ENCODE measurements at regions not wholly inside any gene's neighbourhood (a gene's known extent, or its start where the extent isn't known, plus 50 kb on each side); places are given as distances from the start of the nearest gene placed in this dataset.

DNA sequence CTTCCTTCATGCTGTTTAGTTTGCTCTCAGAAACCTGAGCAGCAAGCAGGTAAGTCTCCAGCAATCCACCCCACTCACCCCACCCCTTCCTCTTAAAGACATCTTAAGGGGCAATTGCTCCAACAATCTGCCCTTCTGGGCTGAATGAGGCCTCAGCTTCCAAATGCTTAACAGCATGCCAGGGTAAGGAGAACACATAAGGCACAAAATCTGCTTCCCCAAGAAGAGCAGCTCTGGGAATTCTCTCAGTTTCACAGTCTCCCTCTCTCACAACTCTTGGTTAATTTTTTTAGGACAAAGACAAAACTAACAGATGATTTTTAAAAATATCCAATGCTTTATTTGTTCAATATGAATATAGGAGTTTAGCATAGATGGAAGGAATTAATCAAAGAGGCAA, 288.9 kb upstream of the CCDC196 start:
- no peak for DNase-seq (ENCODE audit: low read depth)

DNA sequence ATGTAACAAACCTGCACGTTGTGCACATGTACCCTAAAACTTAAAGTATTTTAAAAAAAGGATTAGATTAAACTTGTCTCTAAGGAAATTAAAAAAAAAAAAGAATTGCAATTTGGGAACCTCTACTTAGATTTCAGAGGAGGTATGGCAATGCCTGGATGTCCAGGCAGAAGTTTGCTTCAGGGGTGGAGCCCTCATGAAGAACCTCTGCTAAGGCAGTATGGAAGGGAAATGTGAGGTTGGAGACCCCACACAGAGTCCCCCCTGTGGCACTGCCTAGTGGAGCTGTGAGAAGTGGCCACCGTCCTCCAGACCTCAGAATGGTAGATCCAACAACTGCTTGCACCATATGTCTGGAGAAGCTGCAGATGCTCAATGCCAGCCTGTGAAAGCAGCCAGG, 279.6 kb upstream of the CCDC196 start:
- no peak for DNase-seq (ENCODE audit: low read depth)

DNA sequence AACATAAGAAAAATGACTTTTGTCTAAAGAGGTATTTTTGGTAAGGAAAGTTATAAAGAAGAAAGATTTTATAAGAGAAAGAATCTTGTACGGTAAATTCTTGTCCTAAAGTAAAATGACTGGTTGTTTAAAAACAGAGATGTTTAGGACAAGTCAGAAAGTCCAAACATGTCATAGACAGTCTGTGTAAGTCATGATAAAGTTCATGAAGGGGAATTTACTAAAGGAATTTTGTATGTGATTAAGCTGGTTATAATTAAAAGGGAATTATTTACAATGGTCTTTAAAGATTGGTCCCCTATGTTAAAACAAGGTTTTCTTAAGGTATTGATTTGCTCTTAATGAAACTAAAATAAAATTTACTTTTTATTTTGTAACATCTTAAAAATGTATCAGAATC, 269.4 kb upstream of the CCDC196 start:
- peak; percentile 1 for DNase-seq (ENCODE audit: low read depth)

DNA sequence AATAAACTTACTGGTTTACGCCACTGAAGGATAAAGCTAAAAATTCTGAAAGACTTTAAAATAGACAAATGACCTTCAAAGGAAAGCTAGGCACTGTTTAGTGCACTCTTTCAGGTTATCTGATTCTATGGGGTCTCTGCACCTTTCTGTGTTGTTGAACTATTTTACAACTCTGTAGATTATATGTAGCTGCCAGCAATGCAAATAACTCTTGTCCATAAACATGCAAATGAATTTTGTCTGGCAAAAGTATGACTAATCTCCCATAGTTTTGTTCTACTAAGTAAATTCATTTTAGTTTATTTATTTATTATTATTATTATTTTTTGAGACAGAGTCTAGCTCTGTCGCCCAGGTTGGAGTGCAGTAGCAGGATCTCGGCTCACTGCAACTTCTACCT, 266.3 kb upstream of the CCDC196 start:
- DNase-seq (ENCODE audit: low read depth): no peak

DNA sequence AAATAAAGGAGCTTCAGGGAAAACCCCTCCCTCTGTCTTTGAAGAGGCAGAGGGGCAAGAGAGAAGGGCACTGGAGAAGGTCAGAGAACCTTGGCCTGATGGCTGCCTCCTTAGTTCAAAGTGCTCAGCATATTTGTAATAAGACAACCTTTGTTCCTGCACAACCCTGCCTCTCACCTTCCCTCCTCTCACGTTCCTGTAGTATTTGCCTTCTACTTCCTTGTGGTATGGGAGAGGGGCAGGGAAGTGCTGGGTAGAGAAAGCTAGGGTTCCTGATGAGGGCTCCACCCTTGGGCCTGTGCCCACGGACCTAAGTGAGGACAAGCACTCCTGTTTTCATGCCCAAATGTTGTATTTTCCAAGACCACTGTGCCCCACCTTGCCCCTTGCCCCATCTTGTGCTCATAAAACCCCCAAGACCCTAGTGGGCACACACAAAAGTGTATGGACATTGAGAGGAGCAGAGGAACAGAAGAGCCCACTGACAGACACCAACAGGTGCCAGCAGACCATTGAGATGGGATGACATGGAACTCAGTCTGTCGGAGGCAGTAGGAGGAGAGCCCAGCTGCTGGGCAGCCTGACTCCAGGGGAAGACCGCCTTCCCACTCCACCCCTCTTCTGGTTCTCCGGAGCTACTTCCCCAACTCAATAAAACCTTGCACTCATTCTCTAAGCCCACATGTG, 261.5 kb upstream of the CCDC196 start:
- DNase-seq (ENCODE audit: low read depth): no peak

DNA sequence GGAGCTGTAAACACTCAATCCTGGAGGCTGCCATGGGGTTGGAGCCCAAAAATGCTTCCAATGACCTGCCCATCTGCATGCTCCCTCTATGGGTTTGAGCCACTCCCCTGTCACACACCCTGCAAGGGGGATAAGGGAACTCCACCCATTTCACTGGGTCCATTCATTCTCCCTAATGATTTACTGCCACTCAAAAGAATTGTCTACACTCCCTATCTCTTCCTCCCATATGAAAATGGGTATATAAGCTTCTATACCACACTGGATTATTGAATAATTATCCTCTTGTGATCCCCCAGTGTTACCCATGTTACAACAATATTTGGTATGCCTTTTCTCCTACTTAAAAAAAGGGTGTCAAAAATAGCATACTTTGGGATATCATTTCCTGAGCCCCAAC, 260.8 kb upstream of the CCDC196 start:
- DNase-seq (ENCODE audit: low read depth): no peak

DNA sequence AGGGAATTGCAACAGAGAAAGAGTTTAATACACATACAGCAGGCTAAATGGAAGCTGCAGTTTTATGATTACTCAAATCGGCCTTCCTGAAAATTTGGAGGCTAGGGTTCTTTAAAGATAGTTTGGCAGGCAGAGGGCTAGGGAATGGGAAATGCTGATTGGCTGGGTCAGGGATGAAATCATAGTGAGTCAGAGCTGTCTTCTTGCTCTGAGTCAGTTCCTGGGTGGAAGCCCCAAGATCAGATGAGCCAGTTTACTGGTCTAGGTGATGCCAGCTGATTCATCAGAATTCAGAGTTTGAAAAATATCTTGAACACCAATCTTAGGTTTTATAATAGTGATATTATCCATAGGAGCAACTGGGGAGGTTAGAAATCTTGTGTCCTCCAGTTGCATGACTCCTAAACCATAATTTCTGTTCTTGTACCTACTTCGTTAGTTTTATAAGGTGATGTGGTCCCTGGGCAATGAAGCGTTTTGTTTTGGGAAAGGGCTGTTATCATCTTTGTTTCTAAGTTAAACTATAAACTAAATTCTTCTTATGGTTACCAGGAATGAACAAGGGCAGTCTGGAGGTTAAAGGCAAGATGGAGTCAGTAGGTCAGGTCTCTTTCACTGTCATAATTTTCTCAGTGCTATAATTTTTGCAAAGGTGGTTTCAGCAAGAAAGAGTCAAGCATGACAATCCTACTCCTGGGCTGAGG, 257.8 kb upstream of the CCDC196 start:
- peak; percentile 76 for DNase-seq (ENCODE audit: low read depth)

DNA sequence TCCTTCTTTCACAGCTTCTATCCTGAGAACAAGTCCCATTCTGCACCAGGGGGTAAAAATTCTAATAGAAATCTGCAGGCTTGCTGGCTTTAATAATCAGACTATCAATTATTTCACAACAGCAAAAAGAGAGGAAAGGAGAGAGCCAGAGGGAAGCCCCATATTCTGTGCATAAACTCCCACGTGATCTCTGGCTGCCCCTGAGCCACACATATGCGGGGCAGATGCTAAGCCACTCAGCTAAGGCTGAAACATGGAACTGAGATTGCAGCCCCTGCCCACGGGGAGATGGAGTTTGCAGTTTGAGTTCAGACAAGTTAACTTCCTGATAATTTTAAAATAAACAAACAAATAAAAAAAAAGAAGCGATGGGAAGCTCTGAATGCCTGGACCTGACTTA, 254.4 kb upstream of the CCDC196 start:
- DNase-seq (ENCODE audit: low read depth): no peak

DNA sequence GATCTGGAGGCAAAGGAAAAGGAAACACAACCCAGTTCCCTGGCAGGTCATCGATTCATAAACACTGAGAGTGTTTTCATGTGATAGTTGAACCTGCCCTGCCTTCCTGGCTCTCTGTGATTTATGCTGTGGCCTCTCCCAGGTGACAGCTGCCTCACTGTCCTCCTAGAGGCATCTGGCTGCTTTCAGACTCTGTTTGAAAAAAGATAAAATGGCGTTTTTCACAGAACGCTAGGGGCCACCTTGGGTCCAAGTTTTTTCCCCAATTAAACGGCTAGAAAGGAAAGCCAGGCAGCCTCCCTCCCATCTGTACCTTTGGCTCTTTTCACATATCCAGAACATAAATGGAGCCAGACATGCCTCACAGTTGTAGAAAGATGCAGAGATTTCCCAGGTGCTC, 252.6 kb upstream of the CCDC196 start:
- DNase-seq (ENCODE audit: low read depth): no peak

DNA sequence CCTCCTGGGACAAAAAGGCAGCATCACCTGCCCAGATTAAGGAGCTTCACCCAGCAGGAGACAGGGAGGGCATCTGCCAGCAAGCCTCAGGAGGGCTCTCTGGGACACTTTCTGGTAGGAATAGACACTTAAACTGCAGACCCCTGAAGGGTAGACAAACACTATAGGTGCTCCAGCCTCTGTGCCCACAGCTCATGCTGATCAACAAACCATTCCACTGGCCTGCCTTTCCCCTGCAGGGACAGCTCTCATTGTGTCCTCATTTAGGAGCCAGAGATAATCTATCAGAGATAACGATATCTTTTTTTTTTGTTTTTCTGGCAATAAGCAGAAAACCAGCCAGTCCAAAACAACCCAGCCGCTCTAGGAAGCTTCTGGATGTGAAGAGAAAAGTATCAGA, 251.8 kb upstream of the CCDC196 start:
- DNase-seq (ENCODE audit: low read depth): no peak

DNA sequence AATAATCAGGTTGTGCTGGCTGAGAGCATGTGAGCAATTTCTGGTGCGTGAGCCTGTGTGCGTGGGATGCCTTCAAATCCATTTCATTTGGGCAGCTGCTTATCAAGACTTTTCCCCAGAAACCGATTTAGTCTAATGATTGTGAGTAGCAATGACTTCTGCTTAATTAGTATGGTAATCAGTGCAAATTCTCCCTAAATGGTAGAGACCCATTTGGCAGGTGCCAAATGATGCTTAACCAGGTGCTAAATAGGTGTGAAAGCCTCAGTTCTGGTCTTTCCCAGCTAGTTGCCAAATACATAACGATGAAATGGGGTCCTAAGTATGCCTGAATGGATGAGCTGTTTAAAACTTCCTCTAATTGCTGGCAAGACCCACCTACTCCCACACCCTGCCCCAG, 248.4 kb upstream of the CCDC196 start:
- no peak for DNase-seq (ENCODE audit: low read depth)

DNA sequence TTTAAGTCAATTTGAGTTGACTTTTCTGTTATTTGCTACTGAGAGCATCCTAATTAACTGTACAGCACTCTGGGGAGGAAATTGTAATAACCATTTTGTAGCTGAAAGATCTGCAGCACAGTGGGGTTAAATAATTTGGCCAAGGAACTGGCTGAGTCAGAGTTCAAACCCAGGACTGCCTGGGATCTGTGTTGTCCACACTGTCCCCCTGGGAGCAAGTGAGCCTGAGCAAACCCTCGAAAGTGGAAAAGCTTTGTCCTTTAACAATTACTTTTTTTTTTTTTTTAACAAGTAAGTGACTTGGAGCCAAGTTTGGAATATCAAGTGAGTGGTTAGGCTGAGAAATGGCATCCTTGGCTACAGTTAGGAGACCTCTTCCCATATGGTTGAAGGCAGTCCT, 247.2 kb upstream of the CCDC196 start:
- DNase-seq (ENCODE audit: low read depth): no peak

DNA sequence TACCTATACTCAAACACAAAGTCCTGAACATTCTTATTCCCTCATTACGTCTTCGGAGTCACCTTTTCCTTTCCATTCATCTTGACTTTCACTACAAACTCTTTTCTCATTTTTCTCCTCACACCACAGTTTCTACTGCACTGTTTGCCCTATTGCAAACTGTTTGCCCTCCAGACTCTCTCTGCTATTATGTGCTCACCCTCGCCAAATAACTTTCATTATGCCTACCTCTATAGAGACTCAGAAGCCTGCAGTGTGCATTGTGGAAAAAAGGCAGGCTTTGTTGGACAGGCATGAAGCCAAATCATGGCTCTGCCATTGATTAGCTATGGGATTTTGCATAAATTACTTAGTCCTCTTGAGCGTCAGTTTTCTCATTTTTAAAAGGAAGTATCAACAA, 246.6 kb upstream of the CCDC196 start:
- DNase-seq (ENCODE audit: low read depth): no peak

DNA sequence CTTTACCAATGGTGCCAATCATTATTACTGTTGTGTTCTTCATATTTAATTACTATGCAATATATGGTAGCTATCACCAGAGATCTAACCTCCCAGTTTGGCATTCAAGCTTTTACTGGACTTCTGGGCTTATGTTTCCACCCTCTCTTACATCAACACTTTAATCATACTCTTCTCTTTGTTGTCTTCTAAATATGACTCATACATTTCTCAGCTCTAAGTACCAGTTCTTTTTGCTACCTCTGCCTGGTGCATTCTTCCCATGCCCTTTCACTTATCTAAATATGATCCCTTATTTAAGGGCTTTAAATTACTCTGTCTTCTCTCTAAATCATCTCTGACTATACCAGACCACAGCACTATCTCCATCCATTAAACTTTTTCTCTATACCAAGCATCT, 246.1 kb upstream of the CCDC196 start:
- DNase-seq (ENCODE audit: low read depth): peak; percentile 66

DNA sequence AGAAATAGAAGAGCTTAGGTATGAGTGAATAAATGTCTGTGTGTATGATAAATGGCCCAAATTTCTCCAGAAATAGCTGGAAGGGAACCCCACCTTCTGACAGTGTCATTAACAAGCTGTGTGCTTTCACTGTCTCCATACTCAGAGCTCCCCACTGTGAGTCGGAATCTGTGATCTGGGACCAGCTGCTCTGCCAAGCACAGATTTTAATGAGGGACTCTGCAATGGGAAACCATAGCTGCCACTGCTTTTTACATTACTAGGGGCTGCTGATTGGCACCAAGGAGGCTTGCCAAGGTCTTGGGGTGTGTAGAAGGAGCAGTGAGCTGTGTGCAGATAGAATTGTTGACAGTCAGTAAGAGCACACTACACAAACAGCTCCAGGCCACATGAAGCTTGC, 244.2 kb upstream of the CCDC196 start:
- DNase-seq (ENCODE audit: low read depth): no peak

DNA sequence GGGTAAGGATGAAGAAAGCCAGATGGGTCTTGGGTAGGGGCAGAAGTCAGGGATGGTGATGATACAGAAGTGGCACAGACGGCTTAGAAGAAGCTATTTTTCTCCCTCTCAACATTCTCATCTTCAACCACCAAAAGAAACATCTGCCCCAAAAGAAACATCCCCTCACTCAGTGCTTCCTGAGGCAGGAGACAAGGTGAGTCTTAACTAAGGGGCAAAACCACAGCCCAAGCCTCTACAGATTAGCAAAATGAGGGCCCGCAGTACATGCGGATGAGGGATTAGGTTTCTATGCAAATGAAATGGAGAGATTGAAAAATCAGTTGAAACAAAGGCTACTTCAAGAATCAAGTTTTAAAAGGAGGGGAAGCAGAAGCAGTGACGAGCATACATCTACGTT, 241.3 kb upstream of the CCDC196 start:
- no peak for DNase-seq (ENCODE audit: low read depth)

DNA sequence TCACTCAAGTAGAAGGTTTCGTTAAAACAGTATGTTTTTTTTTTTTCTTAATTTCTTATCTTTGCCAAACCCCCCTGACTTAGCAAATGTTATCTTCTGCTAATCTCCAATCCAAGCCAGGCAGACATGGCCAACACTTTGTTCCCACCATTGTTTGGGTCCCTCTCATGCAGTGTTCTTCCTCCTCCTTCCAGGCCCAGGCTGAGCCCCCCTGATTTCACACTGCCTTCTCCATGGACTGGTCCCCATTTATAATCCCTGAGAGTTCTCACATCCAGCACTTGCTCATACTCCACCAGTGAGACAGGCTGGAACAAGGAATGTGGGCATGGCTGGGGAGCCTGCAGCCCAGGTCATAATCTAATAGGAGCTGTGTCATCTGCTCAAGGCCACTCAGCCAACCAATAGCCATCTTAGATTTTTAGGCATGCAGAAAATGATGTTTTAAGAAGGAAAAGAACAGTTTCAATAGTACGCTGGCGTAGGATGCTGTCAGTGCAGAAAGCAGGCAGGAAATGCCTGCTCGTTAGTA, 238.4 kb upstream of the CCDC196 start:
- DNase-seq (ENCODE audit: low read depth): no peak

DNA sequence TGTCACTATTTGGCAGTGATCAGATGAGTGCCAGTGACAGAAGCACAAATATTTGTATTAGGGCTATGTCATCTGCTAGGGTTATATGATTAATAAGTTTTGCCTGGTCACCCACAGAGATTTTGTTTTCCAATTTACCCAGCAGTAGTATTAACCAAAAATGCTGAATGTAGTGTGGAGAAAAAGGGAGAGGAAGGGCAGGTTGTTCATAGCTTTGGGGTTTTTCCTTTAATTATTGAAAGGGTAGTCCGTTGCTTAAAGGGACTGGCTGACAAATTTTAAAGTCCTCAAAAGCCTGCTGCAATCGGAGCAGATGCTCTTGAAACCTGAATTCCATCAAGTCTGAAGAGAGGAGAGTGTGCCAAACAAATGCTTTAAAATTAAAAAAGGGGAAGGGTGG, 237.9 kb upstream of the CCDC196 start:
- no peak for DNase-seq (ENCODE audit: low read depth)

DNA sequence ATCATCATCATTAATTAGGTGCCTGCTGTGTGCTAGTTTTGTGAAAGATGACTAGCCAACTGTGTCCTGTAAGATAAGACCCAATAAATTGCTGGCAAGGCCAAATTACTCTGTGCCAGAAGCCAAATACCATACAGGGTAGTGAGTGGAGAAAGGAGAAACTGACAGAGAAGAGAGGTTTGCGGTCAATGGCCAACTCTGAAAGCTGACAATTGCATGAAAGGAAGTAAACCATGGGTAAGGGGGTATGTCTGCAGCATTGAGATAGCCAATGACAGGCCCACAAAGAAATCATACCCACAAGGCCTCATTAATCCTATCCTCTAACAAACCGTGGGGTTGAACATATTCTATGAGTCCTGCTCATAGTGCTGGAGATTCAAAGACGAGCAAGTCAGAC, 236.6 kb upstream of the CCDC196 start:
- no peak for DNase-seq (ENCODE audit: low read depth)

DNA sequence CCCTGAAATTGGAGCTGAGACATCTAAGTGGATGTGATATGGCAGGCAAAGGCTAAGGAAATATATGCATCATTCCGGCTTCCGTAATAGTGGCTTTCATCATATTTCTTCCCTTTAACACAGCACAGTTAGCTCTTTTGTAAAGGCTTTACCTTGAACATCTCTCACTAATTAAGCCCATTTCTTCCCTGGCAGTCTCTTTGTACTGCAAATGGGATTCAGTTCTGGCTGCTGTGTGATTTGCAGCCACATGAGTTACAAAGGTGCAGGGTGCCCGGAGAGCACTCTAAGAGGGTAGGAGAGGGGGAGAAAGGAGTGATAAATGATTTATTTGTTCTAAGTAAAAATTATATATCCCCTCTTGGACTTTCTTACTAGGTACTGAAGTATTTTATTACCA, 232.1 kb upstream of the CCDC196 start:
- DNase-seq (ENCODE audit: low read depth): no peak

DNA sequence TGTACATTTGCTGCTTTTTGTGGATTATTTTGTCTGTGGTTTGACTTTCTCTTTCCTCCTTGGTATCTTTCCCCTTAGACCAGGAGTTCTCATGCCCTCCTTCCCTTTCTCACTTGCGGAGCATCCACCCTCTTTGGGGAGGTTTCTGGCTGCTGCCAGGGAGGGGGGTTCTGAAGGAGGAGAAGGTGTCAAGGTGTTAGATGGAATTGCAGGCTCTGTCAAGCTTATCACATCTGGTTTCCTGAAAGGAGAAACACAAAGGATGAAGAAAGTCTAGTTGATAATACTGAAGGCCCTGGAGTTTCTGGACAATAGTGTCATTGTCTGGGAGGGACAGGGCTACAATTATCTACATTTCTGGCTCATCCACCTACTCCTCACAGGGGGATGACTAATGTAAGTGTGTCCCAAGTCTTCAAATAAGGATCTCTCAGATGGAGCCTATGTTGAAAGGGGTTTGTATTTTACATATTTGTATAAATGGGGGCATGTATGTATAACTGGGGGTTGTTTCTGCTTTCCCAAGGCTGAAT, 217.3 kb upstream of the CCDC196 start:
- DNase-seq (ENCODE audit: low read depth): no peak

DNA sequence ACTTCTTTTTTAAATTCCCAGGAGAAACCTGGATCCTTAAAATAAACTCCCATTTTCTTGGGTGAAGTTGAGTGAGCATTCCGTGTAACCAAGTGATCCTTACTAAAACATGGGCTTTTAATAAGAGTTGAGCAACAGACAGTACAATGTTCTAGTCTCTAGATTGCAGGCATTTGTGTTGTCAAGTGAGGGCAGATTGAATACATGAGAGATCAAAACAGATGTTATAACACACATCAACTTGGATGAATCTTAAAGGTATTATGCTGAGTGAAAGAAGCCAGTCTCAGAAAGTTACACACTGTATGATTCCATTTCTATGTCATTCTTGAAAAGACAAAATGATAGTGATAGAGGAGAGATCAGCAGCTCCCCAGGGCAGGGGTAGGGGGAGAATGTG, 213.9 kb upstream of the CCDC196 start:
- DNase-seq (ENCODE audit: low read depth): no peak

DNA sequence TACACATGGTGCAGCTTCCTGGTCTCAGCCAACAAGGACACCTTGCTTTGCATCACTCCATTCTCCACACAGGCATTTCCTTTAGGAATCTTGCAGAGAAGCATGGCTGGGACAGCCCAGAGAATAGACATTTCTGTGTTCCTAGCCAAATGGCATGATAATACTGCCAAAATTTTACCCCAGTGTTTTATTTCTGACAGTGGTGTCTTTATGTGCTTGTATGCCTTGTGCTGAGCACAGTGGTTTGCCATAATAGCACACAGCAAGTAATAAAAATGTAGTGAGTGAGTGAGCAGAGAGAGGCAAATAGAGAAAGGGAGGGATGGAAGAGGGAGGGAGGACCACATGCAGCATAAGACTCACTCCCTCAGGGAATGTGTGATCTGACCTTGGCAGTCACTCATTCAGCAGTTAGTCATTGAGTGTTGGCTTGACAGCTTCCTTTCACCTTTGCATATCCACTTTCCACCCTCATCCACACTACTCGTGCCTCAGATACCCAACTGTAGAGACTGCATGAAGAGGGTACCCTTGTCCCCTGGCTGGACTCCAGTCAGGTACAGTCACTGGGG, 212.8 kb upstream of the CCDC196 start:
- DNase-seq (ENCODE audit: low read depth): peak; percentile 5
